ENCODE measurements at regions not wholly inside any gene's neighbourhood (a gene's known extent, or its start where the extent isn't known, plus 50 kb on each side); places are given as distances from the start of the nearest gene placed in this dataset.
"Not testable (repeated sequence)": the region's sequence is repeated elsewhere in the genome, so short reads cannot be mapped to it uniquely, and the experiment has no call there.

GRCh38 chr5:18754201-18754600 lies 1119.9 kb downstream of the TAF11L14 start:
- DNase-seq (ENCODE audit: low read depth, low spot score) = no peak
- H3K4me3 ChIP-seq (ENCODE audit: low read length) = no peak overlapping the region

GRCh38 chr5:18761801-18762200 lies 1127.5 kb downstream of the TAF11L14 start:
- H3K4me3 ChIP-seq (ENCODE audit: low read length) = no peak overlapping the region
- DNase-seq (ENCODE audit: low read depth, low spot score) = no peak

- no peak for DNase-seq (ENCODE audit: low read depth, low spot score)
- no peak overlapping the region for H3K4me3 ChIP-seq (ENCODE audit: low read length)
Observed at GRCh38 chr5:18764161-18764560, 1129.9 kb downstream of the TAF11L14 start.

GRCh38 chr5:18765304-18765703 lies 1131.0 kb downstream of the TAF11L14 start:
- DNase-seq (ENCODE audit: low read depth, low spot score) = no peak
- no peak overlapping the region for H3K4me3 ChIP-seq (ENCODE audit: low read length)

- no peak for DNase-seq (ENCODE audit: low read depth, low spot score)
- H3K4me3 ChIP-seq (ENCODE audit: low read length) = no peak overlapping the region
Observed at GRCh38 chr5:18771097-18771610, 1136.9 kb downstream of the TAF11L14 start.

- no peak overlapping the region for H3K4me3 ChIP-seq (ENCODE audit: low read length)
- DNase-seq (ENCODE audit: low read depth, low spot score) = no peak
Observed at GRCh38 chr5:18772475-18772874, 1138.2 kb downstream of the TAF11L14 start.

GRCh38 chr5:18778225-18778624 lies 1144.0 kb downstream of the TAF11L14 start:
- no peak overlapping the region for H3K4me3 ChIP-seq (ENCODE audit: low read length)
- DNase-seq (ENCODE audit: low read depth, low spot score) = no peak

- no peak for DNase-seq (ENCODE audit: low read depth, low spot score)
- no peak overlapping the region for H3K4me3 ChIP-seq (ENCODE audit: low read length)
Observed at GRCh38 chr5:18789218-18789998, 1155.1 kb downstream of the TAF11L14 start.

GRCh38 chr5:18792145-18792544 lies 1157.9 kb downstream of the TAF11L14 start:
- no peak overlapping the region for H3K4me3 ChIP-seq (ENCODE audit: low read length)
- no peak for DNase-seq (ENCODE audit: low read depth, low spot score)

GRCh38 chr5:18797222-18797621 lies 1163.0 kb downstream of the TAF11L14 start:
- no peak for DNase-seq (ENCODE audit: low read depth, low spot score)
- no peak overlapping the region for H3K4me3 ChIP-seq (ENCODE audit: low read length)

- no peak overlapping the region for H3K4me3 ChIP-seq (ENCODE audit: low read length)
- DNase-seq (ENCODE audit: low read depth, low spot score) = no peak
Observed at GRCh38 chr5:18798058-18798457, 1163.8 kb downstream of the TAF11L14 start.

GRCh38 chr5:18799482-18800128 lies 1165.3 kb downstream of the TAF11L14 start:
- H3K4me3 ChIP-seq (ENCODE audit: low read length) = no peak overlapping the region
- DNase-seq (ENCODE audit: low read depth, low spot score) = no peak

GRCh38 chr5:18800293-18801025 lies 1166.2 kb downstream of the TAF11L14 start:
- H3K4me3 ChIP-seq (ENCODE audit: low read length) = no peak overlapping the region
- DNase-seq (ENCODE audit: low read depth, low spot score) = no peak

GRCh38 chr5:18801413-18801812 lies 1167.2 kb downstream of the TAF11L14 start:
- H3K4me3 ChIP-seq (ENCODE audit: low read length); DNase-seq (ENCODE audit: low read depth, low spot score): not testable (repeated sequence)

GRCh38 chr5:18802336-18802735 lies 1168.1 kb downstream of the TAF11L14 start:
- DNase-seq (ENCODE audit: low read depth, low spot score) = no peak
- H3K4me3 ChIP-seq (ENCODE audit: low read length) = no peak overlapping the region

- no peak overlapping the region for H3K4me3 ChIP-seq (ENCODE audit: low read length)
- no peak for DNase-seq (ENCODE audit: low read depth, low spot score)
Observed at GRCh38 chr5:18805376-18805775, 1171.1 kb downstream of the TAF11L14 start.

GRCh38 chr5:18807256-18808149 lies 1173.2 kb downstream of the TAF11L14 start:
- H3K4me3 ChIP-seq (ENCODE audit: low read length) = no peak overlapping the region
- no peak for DNase-seq (ENCODE audit: low read depth, low spot score)

GRCh38 chr5:18811661-18812060 lies 1176.3 kb downstream of the CDH18 start:
- no peak overlapping the region for H3K4me3 ChIP-seq (ENCODE audit: low read length)
- no peak for DNase-seq (ENCODE audit: low read depth, low spot score)

- H3K4me3 ChIP-seq (ENCODE audit: low read length) = no peak overlapping the region
- no peak for DNase-seq (ENCODE audit: low read depth, low spot score)
Observed at GRCh38 chr5:18828351-18828750, 1159.6 kb downstream of the CDH18 start.
